Activated naive CD8-positive, alpha-beta T cell (primary cell): ENCODE measurements at regions not wholly inside any gene's neighbourhood (a gene's known extent, or its start where the extent isn't known, plus 50 kb on each side); places are given as distances from the start of the nearest gene placed in this dataset.
A peak's percentile ranks its signal among the peaks of the same experiment; 100 is the strongest.
"Not testable (repeated sequence)": the region's sequence is repeated elsewhere in the genome, so short reads cannot be mapped to it uniquely, and the experiment has no call there.

Experiments
- H3K27ac Mint-ChIP-seq: one replicate; pipeline ENCODE4 v1.8.0; 2021; ENCODE audit warnings: mixed read lengths
- H3K27me3 Mint-ChIP-seq: one replicate; pipeline ENCODE4 v1.8.0; 2021; ENCODE audit warnings: mixed read lengths
- H3K36me3 Mint-ChIP-seq: one replicate; pipeline ENCODE4 v1.8.0; 2021; ENCODE audit warnings: mixed read lengths
- H3K4me1 Mint-ChIP-seq: one replicate; pipeline ENCODE4 v1.8.0; 2021; ENCODE audit warnings: low read depth, mixed read lengths
- H3K4me3 Mint-ChIP-seq: one replicate; pipeline ENCODE4 v1.8.0; 2021; ENCODE audit warnings: mild to moderate bottlenecking, mixed read lengths
- H3K9me3 Mint-ChIP-seq: one replicate; pipeline ENCODE4 v1.8.0; 2021; ENCODE audit warnings: low read depth, mixed read lengths

GRCh38 chr17:62149961-62150360 is 84.9 kb upstream of the MED13 start:
- no peaks in the 10 kb centered on the region for H3K4me1 Mint-ChIP-seq
- H3K36me3 Mint-ChIP-seq: no peaks in the 10 kb centered on the region
- no peak overlapping the region for H3K27ac Mint-ChIP-seq
- H3K27me3 Mint-ChIP-seq: peaks cover 5% of the 10 kb centered on the region
- no peaks in the 10 kb centered on the region for H3K9me3 Mint-ChIP-seq
- H3K4me3 Mint-ChIP-seq: no peak overlapping the region

GRCh38 chr17:62147284-62147683 is 82.2 kb upstream of the MED13 start:
- Mint-ChIP-seq H3K36me3 (no peaks in the 10 kb centered on the region), H3K4me3 (no peak overlapping the region), H3K9me3 (no peaks in the 10 kb centered on the region), H3K27ac (no peak overlapping the region), H3K27me3 (peaks cover 7% of the 10 kb centered on the region), H3K4me1 (no peaks in the 10 kb centered on the region)

GRCh38 chr17:62140836-62141235 is 75.8 kb upstream of the MED13 start:
- H3K36me3 Mint-ChIP-seq: no peaks in the 10 kb centered on the region
- peaks cover 3% of the 10 kb centered on the region for H3K4me1 Mint-ChIP-seq
- H3K9me3 Mint-ChIP-seq: no peaks in the 10 kb centered on the region
- peaks cover 11% of the 10 kb centered on the region for H3K27me3 Mint-ChIP-seq
- peak overlapping the region; percentile 55 for H3K4me3 Mint-ChIP-seq
- H3K27ac Mint-ChIP-seq: no peak overlapping the region

GRCh38 chr17:62140376-62140775 is 75.3 kb upstream of the MED13 start:
- Mint-ChIP-seq H3K4me1 (peaks cover 3% of the 10 kb centered on the region), H3K36me3 (no peaks in the 10 kb centered on the region), H3K4me3 (peak overlapping the region; percentile 55), H3K9me3 (no peaks in the 10 kb centered on the region), H3K27ac (no peak overlapping the region), H3K27me3 (peaks cover 13% of the 10 kb centered on the region)

GRCh38 chr17:62139690-62140354 is 74.7 kb upstream of the MED13 start:
- not testable (repeated sequence) for H3K4me3 Mint-ChIP-seq, H3K9me3 Mint-ChIP-seq, H3K4me1 Mint-ChIP-seq, H3K27ac Mint-ChIP-seq, H3K36me3 Mint-ChIP-seq
- H3K27me3 Mint-ChIP-seq: peaks cover 13% of the 10 kb centered on the region

GRCh38 chr17:62139141-62139540 is 74.1 kb upstream of the MED13 start:
- Mint-ChIP-seq H3K27ac (no peak overlapping the region), H3K4me1 (peaks cover 3% of the 10 kb centered on the region), H3K4me3 (peak overlapping the region; percentile 13), H3K9me3 (no peaks in the 10 kb centered on the region), H3K36me3 (no peaks in the 10 kb centered on the region), H3K27me3 (peaks cover 13% of the 10 kb centered on the region)

GRCh38 chr17:62138676-62139121 is 73.6 kb upstream of the MED13 start:
- not testable (repeated sequence) for H3K4me3 Mint-ChIP-seq, H3K27ac Mint-ChIP-seq
- H3K27me3 Mint-ChIP-seq: peaks cover 13% of the 10 kb centered on the region

GRCh38 chr17:62137734-62138624 is 72.9 kb upstream of the MED13 start:
- H3K27ac Mint-ChIP-seq, H3K9me3 Mint-ChIP-seq, H3K4me3 Mint-ChIP-seq, H3K4me1 Mint-ChIP-seq, H3K36me3 Mint-ChIP-seq: not testable (repeated sequence)
- peaks cover 13% of the 10 kb centered on the region for H3K27me3 Mint-ChIP-seq

More at GRCh38 chr17:62138676-62139121, 73.6 kb upstream of the MED13 start:
- H3K9me3 Mint-ChIP-seq, H3K36me3 Mint-ChIP-seq, H3K4me1 Mint-ChIP-seq: not testable (repeated sequence)

- not testable (repeated sequence) for H3K27ac Mint-ChIP-seq, H3K27me3 Mint-ChIP-seq, H3K4me1 Mint-ChIP-seq, H3K9me3 Mint-ChIP-seq, H3K36me3 Mint-ChIP-seq
- H3K4me3 Mint-ChIP-seq: peak overlapping the region; percentile 49
Measured at GRCh38 chr17:62137013-62137733, 72.1 kb upstream of the MED13 start.

GRCh38 chr17:62135742-62136141 is 70.7 kb upstream of the MED13 start:
- no peak overlapping the region for H3K4me3 Mint-ChIP-seq
- H3K27ac Mint-ChIP-seq: no peak overlapping the region
- H3K27me3 Mint-ChIP-seq: peaks cover 6% of the 10 kb centered on the region
- H3K9me3 Mint-ChIP-seq: no peaks in the 10 kb centered on the region
- no peaks in the 10 kb centered on the region for H3K36me3 Mint-ChIP-seq
- peaks cover 2% of the 10 kb centered on the region for H3K4me1 Mint-ChIP-seq

GRCh38 chr17:62135096-62135495 is 70.0 kb upstream of the MED13 start:
- not testable (repeated sequence) for H3K4me1 Mint-ChIP-seq, H3K27me3 Mint-ChIP-seq, H3K36me3 Mint-ChIP-seq, H3K4me3 Mint-ChIP-seq, H3K27ac Mint-ChIP-seq, H3K9me3 Mint-ChIP-seq

- Mint-ChIP-seq H3K4me3 (no peak overlapping the region), H3K36me3 (no peaks in the 10 kb centered on the region), H3K27me3 (peaks cover 3% of the 10 kb centered on the region), H3K9me3 (no peaks in the 10 kb centered on the region), H3K27ac (no peak overlapping the region), H3K4me1 (no peaks in the 10 kb centered on the region)
Measured at GRCh38 chr17:62134397-62134796, 69.3 kb upstream of the MED13 start.

GRCh38 chr17:62131271-62131670 is 66.2 kb upstream of the MED13 start:
- not testable (repeated sequence) for H3K27me3 Mint-ChIP-seq, H3K4me1 Mint-ChIP-seq, H3K4me3 Mint-ChIP-seq, H3K27ac Mint-ChIP-seq, H3K36me3 Mint-ChIP-seq, H3K9me3 Mint-ChIP-seq

- Mint-ChIP-seq H3K4me3 (no peak overlapping the region), H3K27me3 (peaks cover 5% of the 10 kb centered on the region), H3K4me1 (peaks cover 3% of the 10 kb centered on the region), H3K36me3 (peaks cover 2% of the 10 kb centered on the region), H3K9me3 (no peaks in the 10 kb centered on the region), H3K27ac (no peak overlapping the region)
Measured at GRCh38 chr17:62130739-62131138, 65.7 kb upstream of the MED13 start.

GRCh38 chr17:62126292-62126691 is 61.2 kb upstream of the MED13 start:
- peaks cover 2% of the 10 kb centered on the region for H3K36me3 Mint-ChIP-seq
- H3K4me1 Mint-ChIP-seq: peaks cover 3% of the 10 kb centered on the region
- no peak overlapping the region for H3K27ac Mint-ChIP-seq
- H3K4me3 Mint-ChIP-seq: no peak overlapping the region
- H3K27me3 Mint-ChIP-seq: peaks cover 11% of the 10 kb centered on the region
- no peaks in the 10 kb centered on the region for H3K9me3 Mint-ChIP-seq
